Endodermal cell (in vitro differentiated cells): ENCODE measurements at regions not wholly inside any gene's neighbourhood (a gene's known extent, or its start where the extent isn't known, plus 50 kb on each side); places are given as distances from the start of the nearest gene placed in this dataset.
A peak's percentile ranks its signal among the peaks of the same experiment; 100 is the strongest.

Experiments used
- DNase-seq: peaks from one replicate; pipeline ENCODE4 v3.0.0-alpha.2; 2017
- H3K27ac ChIP-seq: 2 replicates; pipeline ENCODE4 v1.5.1; 2013; ENCODE audit warnings: mild to moderate bottlenecking, low read depth, low read length, moderate library complexity
- H3K27me3 ChIP-seq: 2 replicates; pipeline ENCODE4 v1.6.1; 2013; ENCODE audit warnings: mild to moderate bottlenecking, low read length, moderate library complexity; ENCODE audit not compliant: insufficient read depth, control insufficient read depth, poor library complexity, severe bottlenecking
- H3K36me3 ChIP-seq: 2 replicates; pipeline ENCODE4 v1.7.0; 2013; ENCODE audit warnings: mild to moderate bottlenecking, low read length, moderate library complexity; ENCODE audit not compliant: control insufficient read depth, insufficient read depth
- H3K4me1 ChIP-seq: one replicate; pipeline ENCODE4 v1.7.0; 2013; ENCODE audit warnings: low read length; ENCODE audit not compliant: control insufficient read depth, insufficient read depth
- H3K4me3 ChIP-seq: 2 replicates; pipeline ENCODE4 v1.5.1; 2013; ENCODE audit warnings: mild to moderate bottlenecking, low read length, moderate library complexity
- H3K9ac ChIP-seq: 2 replicates; pipeline ENCODE4 v1.6.1; 2013; ENCODE audit warnings: mild to moderate bottlenecking, low read length, moderate library complexity; ENCODE audit not compliant: poor library complexity, severe bottlenecking; ENCODE audit errors: extremely low read depth
- H3K9me3 ChIP-seq: 2 replicates; pipeline ENCODE4 v1.6.1; 2013; ENCODE audit warnings: mild to moderate bottlenecking, low read length, moderate library complexity; ENCODE audit not compliant: control insufficient read depth
- H3K27ac Mint-ChIP-seq: 2 replicates; pipeline ENCODE4 v1.8.0; 2020; ENCODE audit warnings: mixed read lengths
- H3K27me3 Mint-ChIP-seq: 2 replicates; pipeline ENCODE4 v1.8.0; 2021; ENCODE audit warnings: mild to moderate bottlenecking, mixed read lengths; ENCODE audit not compliant: insufficient read depth
- H3K36me3 Mint-ChIP-seq: 2 replicates; pipeline ENCODE4 v1.8.0; 2020; ENCODE audit warnings: low read depth, mixed read lengths
- H3K4me1 Mint-ChIP-seq: 2 replicates; pipeline ENCODE4 v1.8.0; 2020; ENCODE audit warnings: mixed read lengths
- H3K4me3 Mint-ChIP-seq: 2 replicates; pipeline ENCODE4 v1.8.0; 2020; ENCODE audit warnings: mild to moderate bottlenecking, moderate library complexity, mixed read lengths
- H3K9me3 Mint-ChIP-seq: 2 replicates; pipeline ENCODE4 v1.8.0; 2020; ENCODE audit warnings: mild to moderate bottlenecking, mixed read lengths
- WGBS, 2 experiments: methylation state at CpG; one replicate each; pipeline versions ENCODE4 v1.1.5 to v1.1.7; 2013; ENCODE audit warnings: missing lambda C conversion rate in 2 of 2, mixed read lengths in 1 of 2; ENCODE audit not compliant: insufficient coverage in 1 of 2, insufficient read length in 1 of 2; 5-methylcytosine and 5-hydroxymethylcytosine counted together
- TF ChIP-seq, protein P1 (sequence below): fragments of 200-600 bp; sonication (generic); conservative IDR thresholded peaks from 2 replicates; pipeline ENCODE4 v1.5.0; 2021; ENCODE audit warnings: antibody characterized with exemption, mild to moderate bottlenecking

DNA sequence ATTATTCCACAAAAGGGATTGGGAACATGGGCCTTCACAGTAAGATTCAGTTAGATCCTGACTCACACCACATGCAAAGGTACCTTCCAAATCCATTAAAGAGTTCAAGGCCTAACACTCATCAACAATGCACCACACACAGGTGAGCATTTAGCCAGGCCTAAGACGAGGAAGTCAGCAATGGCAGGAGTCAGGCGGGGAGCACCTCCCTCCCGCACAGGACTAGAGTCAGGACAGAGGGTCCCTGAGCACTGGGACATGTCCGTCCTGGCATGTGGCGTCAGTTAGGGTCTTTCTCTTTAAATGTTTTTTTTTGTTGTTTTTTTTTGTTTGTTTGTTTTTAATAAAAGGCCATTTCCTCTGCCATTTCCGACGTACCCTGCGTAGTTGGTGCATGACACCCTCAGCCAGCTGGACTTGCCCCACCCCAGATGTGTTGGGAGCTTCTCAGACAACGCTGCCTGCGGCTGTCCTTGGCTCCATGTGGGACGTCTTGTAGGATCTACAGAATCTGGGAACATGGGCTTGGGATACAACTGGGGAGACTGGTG is 1458.6 kb downstream of the BRD1 start:
- Mint-ChIP-seq H3K27me3 (peaks cover 81% of the 10 kb centered on the region), H3K36me3 (no peaks in the 10 kb centered on the region), H3K9me3 (no peaks in the 10 kb centered on the region), H3K4me1 (peaks cover 18% of the 10 kb centered on the region), H3K27ac (no peak overlapping the region), H3K4me3 (peak overlapping the region; percentile 34)
- H3K36me3 ChIP-seq: no peaks in the 10 kb centered on the region
- no peak overlapping the region for H3K27ac ChIP-seq
- no peak overlapping the region for H3K9ac ChIP-seq
- TF ChIP-seq, protein P1, sequence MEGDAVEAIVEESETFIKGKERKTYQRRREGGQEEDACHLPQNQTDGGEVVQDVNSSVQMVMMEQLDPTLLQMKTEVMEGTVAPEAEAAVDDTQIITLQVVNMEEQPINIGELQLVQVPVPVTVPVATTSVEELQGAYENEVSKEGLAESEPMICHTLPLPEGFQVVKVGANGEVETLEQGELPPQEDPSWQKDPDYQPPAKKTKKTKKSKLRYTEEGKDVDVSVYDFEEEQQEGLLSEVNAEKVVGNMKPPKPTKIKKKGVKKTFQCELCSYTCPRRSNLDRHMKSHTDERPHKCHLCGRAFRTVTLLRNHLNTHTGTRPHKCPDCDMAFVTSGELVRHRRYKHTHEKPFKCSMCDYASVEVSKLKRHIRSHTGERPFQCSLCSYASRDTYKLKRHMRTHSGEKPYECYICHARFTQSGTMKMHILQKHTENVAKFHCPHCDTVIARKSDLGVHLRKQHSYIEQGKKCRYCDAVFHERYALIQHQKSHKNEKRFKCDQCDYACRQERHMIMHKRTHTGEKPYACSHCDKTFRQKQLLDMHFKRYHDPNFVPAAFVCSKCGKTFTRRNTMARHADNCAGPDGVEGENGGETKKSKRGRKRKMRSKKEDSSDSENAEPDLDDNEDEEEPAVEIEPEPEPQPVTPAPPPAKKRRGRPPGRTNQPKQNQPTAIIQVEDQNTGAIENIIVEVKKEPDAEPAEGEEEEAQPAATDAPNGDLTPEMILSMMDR: no peak
- no peaks in the 10 kb centered on the region for H3K27me3 ChIP-seq
- WGBS, 2 experiments: 84 to 92% methylated on average over 5 to 10 of the region's 11 CpGs
- peaks cover 8% of the 10 kb centered on the region for H3K4me1 ChIP-seq
- DNase-seq: peak; percentile 61
- H3K4me3 ChIP-seq: no peak overlapping the region
- H3K9me3 ChIP-seq: no peaks in the 10 kb centered on the region

DNA sequence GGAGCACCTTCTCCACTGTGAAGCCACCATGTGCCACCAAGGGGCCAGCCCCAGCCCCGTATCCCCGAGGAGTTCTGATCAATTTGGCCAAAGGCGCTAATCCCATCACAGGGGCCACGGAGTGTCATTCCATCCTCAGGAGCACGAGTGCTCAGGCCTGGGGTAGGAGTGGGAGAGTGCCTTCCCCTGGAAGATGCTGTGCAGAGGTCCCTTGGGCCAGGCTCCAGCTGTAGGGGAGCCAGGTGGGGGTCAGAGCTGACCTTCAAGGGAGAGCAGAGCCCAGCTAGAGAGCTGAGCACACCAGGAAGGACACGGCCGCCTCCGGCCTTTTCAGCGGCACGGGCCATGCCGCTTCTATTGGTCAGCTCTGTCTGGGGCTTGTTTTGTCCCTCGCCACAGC is 1459.9 kb downstream of the BRD1 start:
- Mint-ChIP-seq H3K4me3 (no peak overlapping the region), H3K27ac (no peak overlapping the region), H3K27me3 (peaks cover 68% of the 10 kb centered on the region), H3K36me3 (no peaks in the 10 kb centered on the region), H3K9me3 (no peaks in the 10 kb centered on the region), H3K4me1 (peaks cover 18% of the 10 kb centered on the region)
- WGBS, 2 experiments: 92 to 98% methylated on average over 11 to 12 of the region's 12 CpGs
- no peak overlapping the region for H3K4me3 ChIP-seq
- no peak for DNase-seq
- TF ChIP-seq, protein P1: no peak
- no peaks in the 10 kb centered on the region for H3K36me3 ChIP-seq
- H3K4me1 ChIP-seq: peaks cover 8% of the 10 kb centered on the region
- H3K9me3 ChIP-seq: no peaks in the 10 kb centered on the region
- no peak overlapping the region for H3K9ac ChIP-seq
- H3K27ac ChIP-seq: no peak overlapping the region
- H3K27me3 ChIP-seq: no peaks in the 10 kb centered on the region

DNA sequence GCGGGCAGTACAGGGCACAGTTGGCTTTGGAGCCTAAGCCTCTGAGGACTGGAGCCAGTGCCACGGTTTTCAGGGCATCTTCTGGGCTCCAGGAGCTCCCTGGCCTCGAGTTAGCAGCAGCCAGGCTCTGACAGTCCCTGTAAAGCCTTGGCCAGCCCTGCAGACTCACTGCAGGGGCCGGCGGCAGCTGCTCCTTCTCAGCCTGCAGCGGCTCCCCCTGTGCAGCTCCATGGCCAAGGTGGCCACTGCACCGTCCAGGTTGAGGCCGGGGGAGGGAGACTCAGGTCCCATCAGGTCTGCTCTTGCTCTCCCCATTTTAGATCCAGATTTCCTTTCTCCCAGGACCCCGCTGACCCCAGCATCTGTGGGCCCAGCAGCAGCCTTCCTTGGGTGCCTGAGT is 1461.1 kb downstream of the BRD1 start:
- Histone ChIP-seq H3K9me3 (no peaks in the 10 kb centered on the region), H3K27me3 (no peaks in the 10 kb centered on the region), H3K4me1 (peaks cover 8% of the 10 kb centered on the region), H3K9ac (no peak overlapping the region), H3K36me3 (no peaks in the 10 kb centered on the region), H3K27ac (no peak overlapping the region), H3K4me3 (no peak overlapping the region)
- no peak overlapping the region for H3K27ac Mint-ChIP-seq
- WGBS, 2 experiments: 90 to 100% methylated on average over 1 to 9 of the region's 9 CpGs
- DNase-seq: no peak
- TF ChIP-seq, protein P1: no peak
- peaks cover 57% of the 10 kb centered on the region for H3K27me3 Mint-ChIP-seq
- no peaks in the 10 kb centered on the region for H3K36me3 Mint-ChIP-seq
- peaks cover 18% of the 10 kb centered on the region for H3K4me1 Mint-ChIP-seq
- no peak overlapping the region for H3K4me3 Mint-ChIP-seq
- no peaks in the 10 kb centered on the region for H3K9me3 Mint-ChIP-seq
